A673 (cell line): ENCODE measurements at regions not wholly inside any gene's neighbourhood (a gene's known extent, or its start where the extent isn't known, plus 50 kb on each side); places are given as distances from the start of the nearest gene placed in this dataset.

Experiments
- CTCF ChIP-seq: fragments of 300-800, 200-600 bp; sonication (generic); conservative IDR thresholded peaks from 2 replicates; pipeline ENCODE4 v1.5.1; 2017; ENCODE audit warnings: low read depth, mild to moderate bottlenecking, antibody characterized with exemption, low read length, moderate library complexity, mixed read lengths
- EZH2 ChIP-seq: fragments of 200-600 bp; sonication (generic); IDR thresholded peaks from 2 replicates; pipeline ENCODE4 v1.6.1; 2017; ENCODE audit warnings: borderline replicate concordance, low read depth, mild to moderate bottlenecking, mixed read lengths, antibody characterized with exemption, low read length; ENCODE audit not compliant: poor library complexity, severe bottlenecking

- TF ChIP-seq CTCF: no peak
- TF ChIP-seq EZH2: no peak
These were observed 281.7 kb upstream of the TRPM3 start for GRCh38 chr9:71403106-71403505.
